Astrocyte of the cerebellum (primary cell): ENCODE measurements at regions not wholly inside any gene's neighbourhood (a gene's known extent, or its start where the extent isn't known, plus 50 kb on each side); places are given as distances from the start of the nearest gene placed in this dataset.

Experiments used
- DNase-seq: peaks from one replicate; pipeline ENCODE4 v3.0.0-alpha.2; 2011; ENCODE audit warnings: low read depth
- H3K4me3 ChIP-seq: 2 replicates; pipeline ENCODE4 v1.5.1; 2011; ENCODE audit warnings: mild to moderate bottlenecking, low read depth, low read length, moderate library complexity
- in situ Hi-C: cut with HindIII; loops from 2 replicates; pipeline ENCODE4 v1.10.0; 2017; ENCODE audit warnings: low sequenced_read_pairs
- TF ChIP-seq, protein P1 (sequence below): IDR thresholded peaks from 2 replicates; pipeline ENCODE4 v1.5.1; 2012; ENCODE audit warnings: low read length, low read depth, moderate library complexity, mild to moderate bottlenecking; ENCODE audit errors: missing control alignments

DNA sequence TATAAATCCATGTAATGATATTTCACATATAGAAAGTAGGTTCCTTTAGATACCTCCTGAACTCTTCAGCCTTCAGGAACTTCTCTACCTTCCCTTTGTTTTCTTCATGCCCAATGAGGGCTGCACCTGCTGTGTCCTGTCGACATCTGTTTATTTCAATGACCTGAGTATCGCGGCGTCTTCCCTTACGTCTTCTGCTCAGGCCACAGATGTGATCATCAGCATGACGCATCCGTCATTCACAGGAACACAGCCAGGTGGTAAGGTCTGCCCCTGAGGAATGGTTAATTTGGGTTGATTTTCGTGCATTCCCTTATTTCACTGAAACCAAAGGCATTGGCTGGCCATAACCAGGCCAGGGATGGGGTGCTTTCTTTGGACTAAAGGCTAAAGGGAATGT is 217.1 kb downstream of the MED10 start:
- no peak overlapping the region for H3K4me3 ChIP-seq
- in situ Hi-C loops, result no loop called here
- TF ChIP-seq, protein P1, sequence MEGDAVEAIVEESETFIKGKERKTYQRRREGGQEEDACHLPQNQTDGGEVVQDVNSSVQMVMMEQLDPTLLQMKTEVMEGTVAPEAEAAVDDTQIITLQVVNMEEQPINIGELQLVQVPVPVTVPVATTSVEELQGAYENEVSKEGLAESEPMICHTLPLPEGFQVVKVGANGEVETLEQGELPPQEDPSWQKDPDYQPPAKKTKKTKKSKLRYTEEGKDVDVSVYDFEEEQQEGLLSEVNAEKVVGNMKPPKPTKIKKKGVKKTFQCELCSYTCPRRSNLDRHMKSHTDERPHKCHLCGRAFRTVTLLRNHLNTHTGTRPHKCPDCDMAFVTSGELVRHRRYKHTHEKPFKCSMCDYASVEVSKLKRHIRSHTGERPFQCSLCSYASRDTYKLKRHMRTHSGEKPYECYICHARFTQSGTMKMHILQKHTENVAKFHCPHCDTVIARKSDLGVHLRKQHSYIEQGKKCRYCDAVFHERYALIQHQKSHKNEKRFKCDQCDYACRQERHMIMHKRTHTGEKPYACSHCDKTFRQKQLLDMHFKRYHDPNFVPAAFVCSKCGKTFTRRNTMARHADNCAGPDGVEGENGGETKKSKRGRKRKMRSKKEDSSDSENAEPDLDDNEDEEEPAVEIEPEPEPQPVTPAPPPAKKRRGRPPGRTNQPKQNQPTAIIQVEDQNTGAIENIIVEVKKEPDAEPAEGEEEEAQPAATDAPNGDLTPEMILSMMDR, result no peak

DNA sequence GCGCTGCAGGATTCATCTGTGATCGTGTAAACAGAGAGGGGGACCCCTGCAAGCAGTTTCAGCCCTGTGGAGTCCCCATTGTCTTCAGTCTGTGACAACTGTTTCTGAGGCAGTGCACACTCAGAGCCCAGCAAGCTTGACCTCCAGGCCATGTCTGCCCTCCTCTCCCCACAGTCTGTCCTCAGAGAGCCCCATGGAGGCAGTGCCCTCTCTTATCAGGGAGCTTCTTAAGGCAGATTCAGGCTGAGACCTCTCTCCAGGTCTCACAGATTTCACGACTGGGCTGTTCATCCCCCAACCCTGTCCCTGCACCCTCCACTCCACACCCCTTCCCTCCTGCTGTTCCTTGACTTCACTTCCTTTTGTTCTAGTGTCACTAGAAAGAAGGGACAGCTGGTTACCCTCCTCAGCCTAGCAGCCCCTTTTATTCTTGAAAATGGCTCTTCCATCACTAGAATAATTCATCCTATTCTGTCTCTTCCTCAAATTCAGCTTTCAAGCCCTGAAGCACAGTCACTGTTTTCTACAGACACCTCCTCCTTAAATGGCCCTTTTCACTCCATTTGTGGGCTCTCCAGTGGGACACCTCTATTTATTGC is 218.4 kb downstream of the MED10 start:
- in situ Hi-C loops, result no loop called here
- H3K4me3 ChIP-seq, result no peak overlapping the region
- TF ChIP-seq, protein P1, result no peak
- no peak for DNase-seq

More for the DNA sequence above, 217.1 kb downstream of the MED10 start:
- DNase-seq, result no peak

DNA sequence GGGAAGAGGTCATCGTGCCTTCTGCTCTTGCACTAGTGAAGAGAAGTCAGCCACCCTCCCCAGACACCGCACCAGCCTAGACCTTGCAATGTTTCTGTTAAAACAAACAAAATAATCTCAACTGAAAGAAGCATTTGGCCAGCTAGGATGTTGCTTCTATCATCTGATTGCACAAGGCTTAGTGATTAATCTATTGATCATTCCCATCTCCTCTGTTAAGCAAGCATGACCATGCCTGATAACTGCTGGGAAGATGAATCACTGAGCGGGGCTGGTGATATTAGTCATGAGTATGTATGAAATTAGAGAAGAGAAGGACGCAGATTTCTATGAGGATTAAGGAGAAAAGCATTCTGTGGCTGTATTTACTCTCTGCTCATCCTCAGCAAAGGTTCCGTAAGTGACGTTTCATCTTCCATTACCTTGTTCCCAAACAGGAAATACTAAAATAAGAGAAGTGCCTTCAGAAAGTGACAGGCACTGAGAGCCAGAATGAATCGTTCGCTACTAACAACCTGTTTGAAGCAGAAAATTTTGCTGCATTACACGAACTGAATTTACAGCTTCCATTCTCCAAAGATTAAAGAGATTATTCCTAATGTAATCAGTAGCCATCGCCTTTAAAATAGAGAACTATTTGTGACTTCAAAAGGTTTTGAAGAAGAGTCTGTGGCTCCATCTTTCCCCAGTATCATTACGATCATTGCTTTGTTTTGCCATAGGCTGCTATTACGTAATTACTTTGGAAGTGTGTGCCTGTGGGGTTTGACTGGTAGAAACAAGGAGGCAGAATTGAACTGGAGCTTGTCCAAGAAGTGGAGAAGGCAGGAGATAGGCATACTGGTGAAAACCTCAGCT is 219.1 kb downstream of the MED10 start:
- TF ChIP-seq, protein P1, result no peak
- H3K4me3 ChIP-seq, result peak overlapping the region; percentile 4
- DNase-seq, result peak; percentile 40
- in situ Hi-C loops, result no loop called here

DNA sequence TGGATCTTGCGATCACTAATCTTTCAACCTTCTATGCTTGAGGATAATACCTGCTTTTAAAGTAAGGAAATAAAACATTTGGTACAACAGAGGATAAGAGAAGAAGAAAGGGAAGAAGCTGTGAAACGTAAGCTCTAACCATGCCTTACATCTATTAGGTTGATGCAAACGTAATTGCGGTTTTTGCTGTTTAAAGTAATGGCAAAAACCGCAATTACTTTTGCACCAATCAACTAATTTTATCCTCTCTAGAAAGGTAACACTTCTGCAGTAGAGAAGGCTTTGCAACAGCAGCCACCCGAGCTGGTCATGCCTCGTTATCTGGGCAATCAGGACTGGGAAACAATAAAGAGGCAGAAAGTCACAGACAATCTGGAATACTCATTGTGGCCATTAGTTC is 224.1 kb downstream of the MED10 start:
- TF ChIP-seq, protein P1, result no peak
- DNase-seq, result no peak
- in situ Hi-C loops, result no loop called here
- no peak overlapping the region for H3K4me3 ChIP-seq

DNA sequence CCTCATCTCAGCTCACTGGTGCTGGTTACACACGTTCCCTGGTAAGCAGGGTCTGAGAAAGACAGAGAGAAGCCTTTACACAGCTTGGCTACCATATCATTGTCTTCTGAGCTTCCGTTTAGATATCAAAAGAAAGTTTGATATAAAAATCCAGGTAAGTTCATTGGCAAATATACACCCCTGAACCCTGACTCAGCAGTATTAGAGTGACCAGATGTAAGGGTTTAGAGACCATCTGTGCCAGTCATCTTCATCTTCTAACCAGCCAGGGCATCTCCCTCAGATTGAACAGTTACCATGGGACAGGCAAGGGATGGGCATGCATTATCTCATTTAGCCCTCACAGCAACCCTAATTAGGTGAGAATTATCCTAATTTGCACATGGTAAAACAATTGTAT is 232.1 kb downstream of the MED10 start:
- DNase-seq, result no peak
- TF ChIP-seq, protein P1, result no peak
- in situ Hi-C loops, result no loop called here
- no peak overlapping the region for H3K4me3 ChIP-seq

DNA sequence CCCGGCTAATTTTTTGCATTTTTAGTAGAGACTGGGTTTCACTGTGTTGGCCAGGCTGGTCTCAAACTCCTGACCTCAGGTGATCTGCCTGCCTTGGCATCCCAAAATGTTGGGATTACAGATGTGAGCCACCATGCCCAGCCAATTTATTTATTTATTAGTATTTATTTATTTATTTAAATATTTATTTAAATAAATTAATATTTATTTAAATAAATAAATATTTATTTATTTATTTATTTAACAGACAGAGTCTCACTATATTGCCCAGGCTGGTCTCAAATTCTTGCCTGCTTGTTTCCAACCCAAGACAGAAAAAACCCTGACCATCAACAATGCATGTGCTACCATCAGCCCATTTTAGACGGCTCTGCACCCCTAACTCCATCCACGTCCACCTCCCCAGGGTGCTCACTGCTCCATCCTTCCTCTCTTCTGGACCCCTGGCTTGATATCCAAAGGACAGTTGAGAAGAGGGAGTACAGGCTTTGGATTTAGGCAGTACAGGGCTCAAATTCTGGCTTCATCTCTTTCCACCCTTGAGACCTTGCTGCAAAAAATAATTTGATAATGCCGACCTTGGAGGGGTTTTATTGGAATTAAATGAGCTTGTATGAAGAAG is 232.6 kb downstream of the MED10 start:
- H3K4me3 ChIP-seq, result no peak overlapping the region
- in situ Hi-C loops, result no loop called here
- TF ChIP-seq, protein P1, result no peak
- no peak for DNase-seq
